ENCODE measurements at regions not wholly inside any gene's neighbourhood (a gene's known extent, or its start where the extent isn't known, plus 50 kb on each side); places are given as distances from the start of the nearest gene placed in this dataset.

DNA sequence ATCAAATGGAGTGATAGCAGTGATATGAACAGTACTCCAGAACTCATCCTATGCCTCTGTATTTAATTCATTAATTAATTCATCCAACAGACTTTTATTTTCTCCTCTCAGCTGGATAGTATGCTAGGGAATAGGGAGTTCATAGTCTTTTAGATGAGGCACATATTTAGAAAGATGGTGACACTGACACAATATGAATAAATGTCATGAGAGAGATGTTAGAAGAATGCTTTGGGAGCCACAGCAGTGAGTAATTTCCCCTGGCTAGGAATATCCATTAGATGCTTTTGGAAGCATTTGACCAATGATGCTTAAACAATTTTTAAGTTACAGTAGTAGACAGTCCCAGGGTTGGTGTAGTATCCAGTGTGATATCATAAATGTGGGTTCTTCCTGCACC lies 428.7 kb upstream of the SGCD start:
- Histone ChIP-seq H3K4me3 (no peak overlapping the region), H3K27ac (no peak overlapping the region), H3K9me3 (no peaks in the 10 kb centered on the region), H3K4me1 (peaks cover 0 to 15% (median 0%) of the 10 kb centered on the region in 12 donors), H3K36me3 (no peaks in the 10 kb centered on the region), H3K27me3 (no peaks in the 10 kb centered on the region)
- TF ChIP-seq, protein P1, sequence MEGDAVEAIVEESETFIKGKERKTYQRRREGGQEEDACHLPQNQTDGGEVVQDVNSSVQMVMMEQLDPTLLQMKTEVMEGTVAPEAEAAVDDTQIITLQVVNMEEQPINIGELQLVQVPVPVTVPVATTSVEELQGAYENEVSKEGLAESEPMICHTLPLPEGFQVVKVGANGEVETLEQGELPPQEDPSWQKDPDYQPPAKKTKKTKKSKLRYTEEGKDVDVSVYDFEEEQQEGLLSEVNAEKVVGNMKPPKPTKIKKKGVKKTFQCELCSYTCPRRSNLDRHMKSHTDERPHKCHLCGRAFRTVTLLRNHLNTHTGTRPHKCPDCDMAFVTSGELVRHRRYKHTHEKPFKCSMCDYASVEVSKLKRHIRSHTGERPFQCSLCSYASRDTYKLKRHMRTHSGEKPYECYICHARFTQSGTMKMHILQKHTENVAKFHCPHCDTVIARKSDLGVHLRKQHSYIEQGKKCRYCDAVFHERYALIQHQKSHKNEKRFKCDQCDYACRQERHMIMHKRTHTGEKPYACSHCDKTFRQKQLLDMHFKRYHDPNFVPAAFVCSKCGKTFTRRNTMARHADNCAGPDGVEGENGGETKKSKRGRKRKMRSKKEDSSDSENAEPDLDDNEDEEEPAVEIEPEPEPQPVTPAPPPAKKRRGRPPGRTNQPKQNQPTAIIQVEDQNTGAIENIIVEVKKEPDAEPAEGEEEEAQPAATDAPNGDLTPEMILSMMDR (IDR thresholded peaks at IDR 0.05), result no peak
- no peak for TF ChIP-seq POLR2A (IDR thresholded peaks at IDR 0.05)
- ATAC-seq (no peak), DNase-seq (no peak)
- intact Hi-C loops (cut with DNase I), result no loop called here

DNA sequence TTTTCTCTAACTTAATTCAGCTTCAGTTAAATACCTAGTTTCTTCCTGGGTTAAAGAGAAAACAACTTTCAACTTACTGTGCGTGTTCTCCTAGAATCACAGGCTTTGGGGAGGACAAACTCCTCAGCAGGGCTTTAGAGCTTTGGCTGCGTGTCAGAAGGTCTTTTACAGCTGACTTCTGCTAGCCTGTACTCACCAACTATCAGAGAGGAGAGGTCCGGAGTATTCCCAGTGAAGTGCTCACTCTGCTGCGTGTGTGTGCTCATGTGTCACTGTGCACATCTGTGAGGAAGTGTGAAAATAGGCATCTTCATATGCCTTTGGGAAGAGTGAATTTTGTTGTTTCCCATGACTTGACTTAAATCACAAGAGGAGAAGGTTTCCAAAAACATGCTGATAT lies 423.2 kb upstream of the SGCD start:
- no peak overlapping the region for H3K4me3 ChIP-seq
- TF ChIP-seq, protein P1 (IDR thresholded peaks at IDR 0.05), result no peak
- no peak for TF ChIP-seq POLR2A (IDR thresholded peaks at IDR 0.05)
- no peak overlapping the region for H3K27ac ChIP-seq
- H3K4me1 ChIP-seq, result peaks cover 0 to 28% (median 0%) of the 10 kb centered on the region in 12 donors
- DNase-seq (no peak), ATAC-seq (peak in 1 of 4 donors; percentile 29)
- intact Hi-C loops (cut with DNase I), result loop anchor here in 1 of 10 donors (10.0 kb wide), 1 partner anchor 179 kb away; no protein-coding TSS in a partner anchor
- no peaks in the 10 kb centered on the region for H3K27me3 ChIP-seq
- no peaks in the 10 kb centered on the region for H3K9me3 ChIP-seq
- WGBS, 4 donors, result 45 to 76% (median 62%) methylated on average over 4 of the region's 4 CpGs
- no peaks in the 10 kb centered on the region for H3K36me3 ChIP-seq

DNA sequence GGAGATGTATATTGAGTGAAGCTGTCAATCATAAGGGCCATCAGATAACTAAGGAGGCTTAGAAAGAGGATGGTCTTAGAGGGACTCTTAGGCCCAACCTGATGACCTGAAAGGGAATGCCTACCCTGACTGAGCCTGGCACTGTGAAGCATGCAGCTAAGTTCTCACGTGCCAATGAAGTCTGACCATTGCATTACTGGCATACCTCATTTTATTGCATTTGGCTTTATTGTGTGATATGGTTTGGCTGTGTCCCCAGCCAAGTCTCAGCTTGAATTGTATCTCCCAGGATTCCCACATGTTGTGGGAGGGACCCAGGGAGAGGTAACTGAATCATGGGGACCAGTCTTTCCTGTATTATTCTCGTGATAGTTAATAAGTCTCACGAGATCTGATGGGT lies 421.6 kb upstream of the SGCD start:
- Histone ChIP-seq H3K36me3 (no peaks in the 10 kb centered on the region), H3K9me3 (no peaks in the 10 kb centered on the region), H3K4me3 (no peak overlapping the region), H3K27me3 (no peaks in the 10 kb centered on the region), H3K4me1 (peaks cover 0 to 19% (median 0%) of the 10 kb centered on the region in 12 donors), H3K27ac (no peak overlapping the region)
- intact Hi-C loops (cut with DNase I), result loop anchor here in 1 of 10 donors (10.0 kb wide), 1 partner anchor 181 kb away; no protein-coding TSS in a partner anchor
- no peak for TF ChIP-seq POLR2A (IDR thresholded peaks at IDR 0.05)
- TF ChIP-seq, protein P1 (IDR thresholded peaks at IDR 0.05), result no peak
- DNase-seq, result no peak
- WGBS, 4 donors, result 62 to 70% (median 66%) methylated on average over 3 of the region's 3 CpGs
- ATAC-seq, result peak in 1 of 4 donors; percentile 47

DNA sequence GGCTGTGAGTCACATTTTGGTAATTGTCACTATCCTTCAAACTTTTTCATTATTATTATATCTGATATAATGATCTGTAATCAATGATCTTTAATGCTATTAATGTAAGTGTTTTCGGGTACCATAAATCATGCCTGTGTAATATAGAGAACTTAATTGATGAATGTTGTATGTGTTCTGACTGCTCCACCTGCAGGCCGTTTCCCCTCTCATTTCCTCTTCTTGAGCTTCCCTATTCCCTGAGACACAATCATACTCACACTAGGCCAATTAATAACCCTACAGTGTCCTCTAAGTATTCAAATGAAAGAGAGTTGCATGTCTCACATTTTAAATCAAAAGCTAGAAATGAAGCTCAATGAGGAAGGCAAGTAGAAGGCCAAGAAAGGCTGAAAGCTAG lies 420.9 kb upstream of the SGCD start:
- ATAC-seq, result no peak
- Histone ChIP-seq H3K4me3 (no peak overlapping the region), H3K27me3 (no peaks in the 10 kb centered on the region), H3K4me1 (peaks cover 0 to 19% (median 0%) of the 10 kb centered on the region in 12 donors), H3K9me3 (no peaks in the 10 kb centered on the region), H3K27ac (no peak overlapping the region), H3K36me3 (no peaks in the 10 kb centered on the region)
- intact Hi-C loops (cut with DNase I), result loop anchor here in 1 of 10 donors (10.0 kb wide), 1 partner anchor 181 kb away; no protein-coding TSS in a partner anchor
- WGBS, 4 donors, result 42 to 55% (median 48%) methylated on average over 2 of the region's 2 CpGs
- TF ChIP-seq, protein P1 (IDR thresholded peaks at IDR 0.05), result peak in 4 of 12 donors; percentile 5 to 35 (median 13)
- no peak for TF ChIP-seq POLR2A (IDR thresholded peaks at IDR 0.05)
- DNase-seq, result no peak
